AG08396 (cell line): ENCODE measurements at regions not wholly inside any gene's neighbourhood (a gene's known extent, or its start where the extent isn't known, plus 50 kb on each side); places are given as distances from the start of the nearest gene placed in this dataset.
"Not testable (repeated sequence)": the region's sequence is repeated elsewhere in the genome, so short reads cannot be mapped to it uniquely, and the experiment has no call there.

Experiments used
- DNase-seq: peaks from one replicate; pipeline ENCODE4 v3.0.0; 2012; ENCODE audit warnings: low spot score, mixed read lengths

- no peak for DNase-seq
These were observed 119.4 kb downstream of the GATA3 start for GRCh38 chr10:8173866-8174243.

- no peak for DNase-seq
These were observed 120.3 kb downstream of the GATA3 start for GRCh38 chr10:8174762-8175161.

GRCh38 chr10:8177526-8177925 lies 123.0 kb downstream of the GATA3 start:
- not testable (repeated sequence) for DNase-seq

- DNase-seq, result not testable (repeated sequence)
These were observed 125.3 kb downstream of the GATA3 start for GRCh38 chr10:8179773-8180172.

- DNase-seq, result no peak
These were observed 126.0 kb downstream of the GATA3 start for GRCh38 chr10:8180360-8181109.

GRCh38 chr10:8181496-8182157 lies 127.1 kb downstream of the GATA3 start:
- DNase-seq, result no peak

GRCh38 chr10:8182806-8183205 lies 128.3 kb downstream of the GATA3 start:
- no peak for DNase-seq

- no peak for DNase-seq
These were observed 128.8 kb downstream of the GATA3 start for GRCh38 chr10:8183241-8183704.

GRCh38 chr10:8187171-8187666 lies 132.7 kb downstream of the GATA3 start:
- DNase-seq, result no peak

- no peak for DNase-seq
These were observed 135.0 kb downstream of the GATA3 start for GRCh38 chr10:8189458-8189857.

GRCh38 chr10:8192301-8192700 lies 137.8 kb downstream of the GATA3 start:
- DNase-seq, result no peak

- DNase-seq, result no peak
These were observed 139.1 kb downstream of the GATA3 start for GRCh38 chr10:8193546-8193945.

- no peak for DNase-seq
These were observed 139.6 kb downstream of the GATA3 start for GRCh38 chr10:8194050-8194449.

- no peak for DNase-seq
These were observed 152.4 kb downstream of the GATA3 start for GRCh38 chr10:8206882-8207281.

GRCh38 chr10:8211631-8212030 lies 157.1 kb downstream of the GATA3 start:
- no peak for DNase-seq

- no peak for DNase-seq
These were observed 159.2 kb downstream of the GATA3 start for GRCh38 chr10:8213735-8214134.

- DNase-seq, result no peak
These were observed 160.1 kb downstream of the GATA3 start for GRCh38 chr10:8214587-8214986.

- no peak for DNase-seq
These were observed 162.4 kb downstream of the GATA3 start for GRCh38 chr10:8216893-8217292.

- no peak for DNase-seq
These were observed 167.0 kb downstream of the GATA3 start for GRCh38 chr10:8221451-8221850.

GRCh38 chr10:8224591-8224990 lies 170.1 kb downstream of the GATA3 start:
- no peak for DNase-seq

- DNase-seq, result no peak
These were observed 170.7 kb downstream of the GATA3 start for GRCh38 chr10:8225187-8225586.

GRCh38 chr10:8227246-8227645 lies 172.8 kb downstream of the GATA3 start:
- no peak for DNase-seq

- DNase-seq, result no peak
These were observed 174.7 kb downstream of the GATA3 start for GRCh38 chr10:8229153-8229552.
